CD14-positive monocyte (primary cell): ENCODE measurements at regions not wholly inside any gene's neighbourhood (a gene's known extent, or its start where the extent isn't known, plus 50 kb on each side); places are given as distances from the start of the nearest gene placed in this dataset.

Experiments used
- DNase-seq, 3 donors: peaks; one replicate each; pipeline ENCODE4 v3.0.0-alpha.2; 2011 to 2022
- H2AFZ ChIP-seq: 2 replicates; pipeline ENCODE4 v1.6.0; 2012; ENCODE audit warnings: mild to moderate bottlenecking, low read depth, low read length, inconsistent platforms; ENCODE audit not compliant: insufficient read depth, poor library complexity, severe bottlenecking
- H3K27ac ChIP-seq, 2 donors: 1 replicate in 1 of 2; 2 replicates in 1 of 2; pipeline ENCODE4 v1.5.1; 2012 to 2013; ENCODE audit warnings: low read length in 2 of 2, control low read depth in 1 of 2, inconsistent platforms in 1 of 2, low read depth in 1 of 2, mild to moderate bottlenecking in 1 of 2
- H3K27me3 ChIP-seq, 2 donors: one replicate each; pipeline versions ENCODE4 v1.6.0 to v1.6.1; 2011 to 2013; ENCODE audit warnings: low read length in 2 of 2; ENCODE audit not compliant: control insufficient read depth in 2 of 2, insufficient read depth in 2 of 2
- H3K36me3 ChIP-seq, 2 donors: replicated peaks in 1 of 2; 1 replicate in 1 of 2; 2 replicates in 1 of 2; pipeline versions ENCODE4 v1.5.1 to v1.6.1; 2012 to 2013; ENCODE audit warnings: low read length in 2 of 2, control low read depth in 1 of 2, inconsistent platforms in 1 of 2, mild to moderate bottlenecking in 1 of 2; ENCODE audit not compliant: insufficient read depth in 2 of 2, control insufficient read depth in 1 of 2
- H3K4me1 ChIP-seq, 2 donors: 1 replicate in 1 of 2; 2 replicates in 1 of 2; pipeline versions ENCODE4 v1.5.1 to v1.6.1; 2012 to 2013; ENCODE audit warnings: low read length in 2 of 2, control low read depth in 1 of 2, inconsistent platforms in 1 of 2, mild to moderate bottlenecking in 1 of 2, moderate library complexity in 1 of 2; ENCODE audit not compliant: insufficient read depth in 2 of 2, control insufficient read depth in 1 of 2
- H3K4me2 ChIP-seq: replicated peaks from 2 replicates; pipeline ENCODE3; 2012; ENCODE audit warnings: low read length, moderate library complexity, mild to moderate bottlenecking; ENCODE audit not compliant: poor library complexity, severe bottlenecking; ENCODE audit errors: extremely low read depth
- H3K4me3 ChIP-seq, 3 experiments: fragments of 200-600 bp in 1 of 3; sonication (generic) in 1 of 3; replicated peaks in 1 of 3; 1 replicate in 2 of 3; 2 replicates in 1 of 3; pipeline ENCODE4 v1.5.1; 2011 to 2013; ENCODE audit warnings: low read length in 3 of 3, mild to moderate bottlenecking in 3 of 3, control low read depth in 2 of 3, low read depth in 2 of 3, inconsistent platforms in 1 of 3, moderate library complexity in 1 of 3
- H3K79me2 ChIP-seq: 2 replicates; pipeline ENCODE4 v1.6.0; 2012; ENCODE audit warnings: mild to moderate bottlenecking, control low read depth, inconsistent platforms, low read length, moderate library complexity; ENCODE audit not compliant: insufficient read depth
- H3K9ac ChIP-seq: 2 replicates; pipeline ENCODE4 v1.6.0; 2017; ENCODE audit warnings: low read length, mild to moderate bottlenecking; ENCODE audit not compliant: insufficient read depth, poor library complexity, severe bottlenecking
- H3K9me3 ChIP-seq, 2 donors: replicated peaks in 1 of 2; 1 replicate in 1 of 2; 2 replicates in 1 of 2; pipeline versions ENCODE4 v1.5.1 to v1.6.1; 2012 to 2013; ENCODE audit warnings: low read length in 2 of 2, control low read depth in 1 of 2; ENCODE audit not compliant: control insufficient read depth in 1 of 2, insufficient read depth in 1 of 2
- H4K20me1 ChIP-seq: 2 replicates; pipeline ENCODE4 v1.6.0; 2012; ENCODE audit warnings: mild to moderate bottlenecking, low read length, control low read depth, moderate library complexity; ENCODE audit not compliant: insufficient read depth
- H3K27ac Mint-ChIP-seq, 7 donors: one replicate each; pipeline ENCODE4 v1.8.0; 2020; ENCODE audit warnings: mild to moderate bottlenecking in 7 of 7, mixed read lengths in 7 of 7, moderate library complexity in 6 of 7, inconsistent platforms in 2 of 7
- H3K27me3 Mint-ChIP-seq, 3 donors: one replicate each; pipeline ENCODE4 v1.8.0; 2021 to 2022; ENCODE audit warnings: low read depth in 3 of 3, mild to moderate bottlenecking in 3 of 3, mixed read lengths in 3 of 3, moderate library complexity in 3 of 3, inconsistent platforms in 1 of 3
- H3K36me3 Mint-ChIP-seq, 2 donors: one replicate each; pipeline ENCODE4 v1.8.0; 2020; ENCODE audit warnings: mixed read lengths in 2 of 2, inconsistent platforms in 1 of 2, mild to moderate bottlenecking in 1 of 2
- H3K4me1 Mint-ChIP-seq: one replicate; pipeline ENCODE4 v1.8.0; 2020; ENCODE audit warnings: mild to moderate bottlenecking, mixed read lengths
- H3K4me3 Mint-ChIP-seq, 2 donors: one replicate each; pipeline ENCODE4 v1.8.0; 2020; ENCODE audit warnings: mild to moderate bottlenecking in 2 of 2, mixed read lengths in 2 of 2, moderate library complexity in 1 of 2
- H3K9me3 Mint-ChIP-seq, 7 donors: one replicate each; pipeline ENCODE4 v1.8.0; 2020 to 2022; ENCODE audit warnings: mixed read lengths in 7 of 7, mild to moderate bottlenecking in 6 of 7, moderate library complexity in 6 of 7, inconsistent platforms in 2 of 7
- CTCF ChIP-seq: fragments of 200-600 bp; IDR thresholded peaks from one replicate; pipeline ENCODE4 v1.8.0; 2022; ENCODE audit warnings: antibody characterized with exemption, mild to moderate bottlenecking
- WGBS: methylation state at CpG from one replicate; pipeline ENCODE4 v1.1.5; 2013; ENCODE audit warnings: missing lambda C conversion rate; ENCODE audit not compliant: insufficient coverage; 5-methylcytosine and 5-hydroxymethylcytosine counted together
- intact Hi-C, 2 donors: fragments of 100-400 bp; cut with micrococcal nuclease; formaldehyde crosslinking; loops; one replicate each; pipeline versions ENCODE4 v1.15.0 to v1.15.1; 2023

- 100% methylated on average over 1 of the region's 2 CpGs for WGBS
- Mint-ChIP-seq H3K36me3 (no peaks in the 10 kb centered on the region), H3K9me3 (peaks cover 0 to 2% (median 0%) of the 10 kb centered on the region in 7 donors), H3K27ac (no peak overlapping the region), H3K27me3 (no peaks in the 10 kb centered on the region), H3K4me1 (no peaks in the 10 kb centered on the region), H3K4me3 (no peak overlapping the region)
- H3K9me3 ChIP-seq, result no peaks in the 10 kb centered on the region
- no peak for TF ChIP-seq CTCF
- H3K4me2 ChIP-seq, result no peak overlapping the region
- H3K27me3 ChIP-seq, result no peaks in the 10 kb centered on the region
- H3K4me1 ChIP-seq, result no peaks in the 10 kb centered on the region
- no peaks in the 10 kb centered on the region for H3K36me3 ChIP-seq
- H3K4me3 ChIP-seq, result no peak overlapping the region
- H4K20me1 ChIP-seq, result no peaks in the 10 kb centered on the region
- intact Hi-C loops, result no loop called here
- H3K9ac ChIP-seq, result no peak overlapping the region
- H2AFZ ChIP-seq, result no peak overlapping the region
- no peak overlapping the region for H3K27ac ChIP-seq
- no peaks in the 10 kb centered on the region for H3K79me2 ChIP-seq
- no peak for DNase-seq
Observed at GRCh38 chr11:16456366-16456765, 100.0 kb upstream of the SOX6 start.

- intact Hi-C loops, result no loop called here
- Mint-ChIP-seq H3K27me3 (no peaks in the 10 kb centered on the region), H3K4me1 (no peaks in the 10 kb centered on the region), H3K36me3 (no peaks in the 10 kb centered on the region), H3K27ac (no peak overlapping the region), H3K4me3 (no peak overlapping the region), H3K9me3 (no peaks in the 10 kb centered on the region)
- Histone ChIP-seq H3K9ac (no peak overlapping the region), H2AFZ (no peak overlapping the region), H3K9me3 (no peaks in the 10 kb centered on the region), H3K4me2 (no peak overlapping the region), H3K36me3 (no peaks in the 10 kb centered on the region), H3K4me1 (no peaks in the 10 kb centered on the region), H3K4me3 (no peak overlapping the region), H4K20me1 (no peaks in the 10 kb centered on the region), H3K27ac (no peak overlapping the region), H3K27me3 (no peaks in the 10 kb centered on the region), H3K79me2 (no peaks in the 10 kb centered on the region)
- WGBS, result no CpG with 5 or more reads among the region's 2 CpGs
- no peak for TF ChIP-seq CTCF
- DNase-seq, result no peak
Observed at GRCh38 chr11:16454289-16454863, 98.0 kb upstream of the SOX6 start.
